ENCODE measurements at regions not wholly inside any gene's neighbourhood (a gene's known extent, or its start where the extent isn't known, plus 50 kb on each side); places are given as distances from the start of the nearest gene placed in this dataset.

- H4K20me1 ChIP-seq (ENCODE audit: control insufficient read depth, extremely low read depth, insufficient read depth, low read length) = no peaks in the 10 kb centered on the region
- H3K27ac ChIP-seq (ENCODE audit: control insufficient read depth, insufficient read depth, low read length) = no peak overlapping the region
- H3K36me3 ChIP-seq (ENCODE audit: control insufficient read depth in 2 of 2, extremely low read depth in 1 of 2, insufficient read depth in 2 of 2, low read length in 2 of 2) = no peaks in the 10 kb centered on the region
- no peaks in the 10 kb centered on the region for H3K4me1 ChIP-seq (ENCODE audit: control insufficient read depth, extremely low read depth, insufficient read depth, low read length)
- no peaks in the 10 kb centered on the region for H3K9me3 ChIP-seq (ENCODE audit: control insufficient read depth, low read depth, low read length)
- no peak for TF ChIP-seq EZH2 (IDR thresholded peaks at IDR 0.05; ENCODE audit: low read length)
- TF ChIP-seq, protein P1, sequence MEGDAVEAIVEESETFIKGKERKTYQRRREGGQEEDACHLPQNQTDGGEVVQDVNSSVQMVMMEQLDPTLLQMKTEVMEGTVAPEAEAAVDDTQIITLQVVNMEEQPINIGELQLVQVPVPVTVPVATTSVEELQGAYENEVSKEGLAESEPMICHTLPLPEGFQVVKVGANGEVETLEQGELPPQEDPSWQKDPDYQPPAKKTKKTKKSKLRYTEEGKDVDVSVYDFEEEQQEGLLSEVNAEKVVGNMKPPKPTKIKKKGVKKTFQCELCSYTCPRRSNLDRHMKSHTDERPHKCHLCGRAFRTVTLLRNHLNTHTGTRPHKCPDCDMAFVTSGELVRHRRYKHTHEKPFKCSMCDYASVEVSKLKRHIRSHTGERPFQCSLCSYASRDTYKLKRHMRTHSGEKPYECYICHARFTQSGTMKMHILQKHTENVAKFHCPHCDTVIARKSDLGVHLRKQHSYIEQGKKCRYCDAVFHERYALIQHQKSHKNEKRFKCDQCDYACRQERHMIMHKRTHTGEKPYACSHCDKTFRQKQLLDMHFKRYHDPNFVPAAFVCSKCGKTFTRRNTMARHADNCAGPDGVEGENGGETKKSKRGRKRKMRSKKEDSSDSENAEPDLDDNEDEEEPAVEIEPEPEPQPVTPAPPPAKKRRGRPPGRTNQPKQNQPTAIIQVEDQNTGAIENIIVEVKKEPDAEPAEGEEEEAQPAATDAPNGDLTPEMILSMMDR (optimal IDR thresholded peaks at IDR 0.05 in 1 of 3, IDR thresholded peaks at IDR 0.05 in 1 of 3, conservative IDR thresholded peaks at IDR 0.05 in 1 of 3; ENCODE audit: extremely low read depth in 1 of 3, insufficient read depth in 2 of 3, low read length in 3 of 3) = no peak
- no peak overlapping the region for H3K4me3 ChIP-seq (ENCODE audit: control insufficient read depth in 2 of 3, extremely low read depth in 1 of 3, insufficient read depth in 2 of 3, low read depth in 1 of 3, low read length in 3 of 3)
- FAIRE-seq (no peak), DNase-seq (ENCODE audit: low read depth, low spot score) (no peak)
- no peak overlapping the region for H2AFZ ChIP-seq (ENCODE audit: control insufficient read depth, low read length)
- no peaks in the 10 kb centered on the region for H3K79me2 ChIP-seq (ENCODE audit: control insufficient read depth, insufficient read depth, low read length)
- H3K27me3 ChIP-seq (ENCODE audit: control insufficient read depth, extremely low read depth, insufficient read depth, low read length) = no peaks in the 10 kb centered on the region
- H3K4me2 ChIP-seq (ENCODE audit: control insufficient read depth, extremely low read depth, insufficient read depth, low read depth, low read length) = no peak overlapping the region
- H3K9me1 ChIP-seq (ENCODE audit: control insufficient read depth, extremely low read depth, insufficient read depth, low read length) = no peaks in the 10 kb centered on the region
- no peak overlapping the region for H3K9ac ChIP-seq (ENCODE audit: control insufficient read depth, extremely low read depth, insufficient read depth, low read length)
- dilution Hi-C loops (cut with MboI; ENCODE audit: extremely low pct_ligation_motif_present, low sequenced_read_pairs) = no loop called here
These were observed 117.5 kb upstream of the ARHGEF26 start for GRCh38 chr3:154003649-154004048.

DNA sequence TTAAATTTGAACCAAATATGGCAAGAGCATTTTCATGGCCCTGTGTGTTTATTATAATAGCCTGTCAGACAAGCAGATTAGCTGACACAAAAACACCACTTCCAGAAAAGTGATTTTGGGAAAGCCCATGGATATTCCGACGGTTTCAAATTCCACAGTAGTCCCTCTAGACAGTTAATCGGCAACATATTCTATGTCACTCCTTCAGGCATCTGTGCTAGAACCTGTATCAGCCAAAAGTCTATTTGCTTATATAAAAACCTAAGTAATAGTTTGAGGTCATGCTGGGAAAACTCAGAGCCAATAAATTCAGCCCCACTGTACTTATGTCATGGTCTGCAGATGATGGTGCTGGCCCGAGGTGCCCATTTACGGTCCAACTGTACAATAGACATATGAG, 110.2 kb upstream of the ARHGEF26 start:
- no peaks in the 10 kb centered on the region for H3K79me2 ChIP-seq (ENCODE audit: control insufficient read depth, insufficient read depth, low read length)
- dilution Hi-C loops (cut with MboI; ENCODE audit: extremely low pct_ligation_motif_present, low sequenced_read_pairs) = no loop called here
- no peaks in the 10 kb centered on the region for H3K9me1 ChIP-seq (ENCODE audit: control insufficient read depth, extremely low read depth, insufficient read depth, low read length)
- no peak for DNase-seq (ENCODE audit: low read depth, low spot score)
- no peaks in the 10 kb centered on the region for H3K27me3 ChIP-seq (ENCODE audit: control insufficient read depth, extremely low read depth, insufficient read depth, low read length)
- no peak overlapping the region for H2AFZ ChIP-seq (ENCODE audit: control insufficient read depth, low read length)
- H3K4me3 ChIP-seq (ENCODE audit: control insufficient read depth in 2 of 3, extremely low read depth in 1 of 3, insufficient read depth in 2 of 3, low read depth in 1 of 3, low read length in 3 of 3) = no peak overlapping the region
- H3K4me1 ChIP-seq (ENCODE audit: control insufficient read depth, extremely low read depth, insufficient read depth, low read length) = no peaks in the 10 kb centered on the region
- no peaks in the 10 kb centered on the region for H4K20me1 ChIP-seq (ENCODE audit: control insufficient read depth, extremely low read depth, insufficient read depth, low read length)
- H3K36me3 ChIP-seq (ENCODE audit: control insufficient read depth in 2 of 2, extremely low read depth in 1 of 2, insufficient read depth in 2 of 2, low read length in 2 of 2) = no peaks in the 10 kb centered on the region
- no peak overlapping the region for H3K9ac ChIP-seq (ENCODE audit: control insufficient read depth, extremely low read depth, insufficient read depth, low read length)
- H3K4me2 ChIP-seq (ENCODE audit: control insufficient read depth, extremely low read depth, insufficient read depth, low read depth, low read length) = no peak overlapping the region
- H3K27ac ChIP-seq (ENCODE audit: control insufficient read depth, insufficient read depth, low read length) = no peak overlapping the region
- TF ChIP-seq EZH2 (IDR thresholded peaks at IDR 0.05; ENCODE audit: low read length) = no peak
- TF ChIP-seq, protein P1 (optimal IDR thresholded peaks at IDR 0.05 in 1 of 3, IDR thresholded peaks at IDR 0.05 in 1 of 3, conservative IDR thresholded peaks at IDR 0.05 in 1 of 3; ENCODE audit: extremely low read depth in 1 of 3, insufficient read depth in 2 of 3, low read length in 3 of 3) = no peak
- no peak for FAIRE-seq
- no peaks in the 10 kb centered on the region for H3K9me3 ChIP-seq (ENCODE audit: control insufficient read depth, low read depth, low read length)
